Adrenal gland (tissue), 5 donors: ENCODE measurements at regions not wholly inside any gene's neighbourhood (a gene's known extent, or its start where the extent isn't known, plus 50 kb on each side); places are given as distances from the start of the nearest gene placed in this dataset.

Source experiments
- POLR2A ChIP-seq, 2 donors: fragments of 450-650 bp; IDR thresholded peaks; one replicate each; pipeline ENCODE4 v1.6.1; 2017; ENCODE audit warnings: antibody characterized with exemption in 2 of 2, mild to moderate bottlenecking in 2 of 2, moderate library complexity in 1 of 2
- TF ChIP-seq, protein P1 (sequence below), 6 experiments: fragments of 450-650 bp in 4 of 6; fragments of 200-600 bp in 2 of 6; sonication (generic) in 1 of 6; IDR thresholded peaks; 1 replicate in 5 of 6; 2 replicates in 1 of 6; pipeline versions ENCODE4 v1.5.1 to v1.8.0; 2016 to 2021; ENCODE audit warnings: antibody characterized with exemption in 6 of 6, mild to moderate bottlenecking in 2 of 6, moderate library complexity in 1 of 6
- donor health status: DM: no; HTN: no; CAD: no.

DNA sequence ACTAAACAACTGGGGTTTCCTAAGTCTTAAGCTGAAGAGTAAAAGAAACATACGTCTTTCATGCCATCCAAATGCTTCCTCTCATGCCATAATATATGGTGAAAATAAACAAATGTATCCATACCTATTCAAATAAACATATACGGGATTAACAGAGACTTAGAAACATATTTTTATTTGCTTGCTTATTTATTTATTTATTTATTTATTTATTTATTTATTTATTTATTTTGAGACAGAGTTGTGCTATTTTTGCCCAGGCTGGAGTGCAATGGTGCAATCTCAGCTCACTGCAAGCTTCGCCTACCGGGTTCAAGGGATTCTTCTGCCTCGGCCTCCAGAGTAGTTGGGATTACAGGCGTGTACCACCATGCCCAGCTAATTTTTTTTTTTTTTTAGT lies 291.6 kb upstream of the CNTN5 start:
- TF ChIP-seq, protein P1, sequence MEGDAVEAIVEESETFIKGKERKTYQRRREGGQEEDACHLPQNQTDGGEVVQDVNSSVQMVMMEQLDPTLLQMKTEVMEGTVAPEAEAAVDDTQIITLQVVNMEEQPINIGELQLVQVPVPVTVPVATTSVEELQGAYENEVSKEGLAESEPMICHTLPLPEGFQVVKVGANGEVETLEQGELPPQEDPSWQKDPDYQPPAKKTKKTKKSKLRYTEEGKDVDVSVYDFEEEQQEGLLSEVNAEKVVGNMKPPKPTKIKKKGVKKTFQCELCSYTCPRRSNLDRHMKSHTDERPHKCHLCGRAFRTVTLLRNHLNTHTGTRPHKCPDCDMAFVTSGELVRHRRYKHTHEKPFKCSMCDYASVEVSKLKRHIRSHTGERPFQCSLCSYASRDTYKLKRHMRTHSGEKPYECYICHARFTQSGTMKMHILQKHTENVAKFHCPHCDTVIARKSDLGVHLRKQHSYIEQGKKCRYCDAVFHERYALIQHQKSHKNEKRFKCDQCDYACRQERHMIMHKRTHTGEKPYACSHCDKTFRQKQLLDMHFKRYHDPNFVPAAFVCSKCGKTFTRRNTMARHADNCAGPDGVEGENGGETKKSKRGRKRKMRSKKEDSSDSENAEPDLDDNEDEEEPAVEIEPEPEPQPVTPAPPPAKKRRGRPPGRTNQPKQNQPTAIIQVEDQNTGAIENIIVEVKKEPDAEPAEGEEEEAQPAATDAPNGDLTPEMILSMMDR (IDR thresholded peaks at IDR 0.05), result no peak
- TF ChIP-seq POLR2A (IDR thresholded peaks at IDR 0.05), result no peak
